Right lobe of liver (tissue), 4 donors: ENCODE measurements at regions not wholly inside any gene's neighbourhood (a gene's known extent, or its start where the extent isn't known, plus 50 kb on each side); places are given as distances from the start of the nearest gene placed in this dataset.

Experiments
- POLR2A ChIP-seq: fragments of 450-650 bp; IDR thresholded peaks from one replicate; pipeline ENCODE4 v1.6.1; 2017; ENCODE audit warnings: antibody characterized with exemption, mild to moderate bottlenecking
- TF ChIP-seq, protein P1 (sequence below), 4 donors: fragments of 200-600 bp in 3 of 4; fragments of 450-650 bp in 1 of 4; IDR thresholded peaks; one replicate each; pipeline versions ENCODE4 v1.5.1 to v1.8.0; 2016 to 2022; ENCODE audit warnings: antibody characterized with exemption in 4 of 4, mild to moderate bottlenecking in 2 of 4
- donor health status: DM: no; HTN: no; CAD: no.
- donor health status: DM: no; HTN: no; CAD: no.
- donor health status: DM: no; HTN: yes; CAD: no.

DNA sequence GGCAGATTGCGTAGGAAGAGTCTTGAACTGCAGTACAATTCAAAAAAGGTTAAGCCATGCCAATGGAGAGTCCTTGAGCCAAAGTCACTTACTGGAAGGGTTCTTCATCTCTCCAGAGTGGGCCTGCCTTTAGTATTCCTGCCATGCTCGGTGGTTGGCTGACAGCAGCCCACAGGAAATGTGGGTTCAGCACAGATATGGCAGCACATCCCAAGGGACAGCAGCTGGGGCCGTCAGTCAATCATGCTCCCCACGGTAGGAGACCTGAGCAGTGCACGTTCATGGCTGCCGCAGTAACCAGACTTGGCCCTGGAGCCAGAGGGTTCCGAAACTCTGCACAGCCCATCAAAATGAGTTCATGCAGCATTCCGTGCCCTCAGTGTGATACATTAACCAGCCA is 63.6 kb upstream of the SIRPA start:
- TF ChIP-seq, protein P1, sequence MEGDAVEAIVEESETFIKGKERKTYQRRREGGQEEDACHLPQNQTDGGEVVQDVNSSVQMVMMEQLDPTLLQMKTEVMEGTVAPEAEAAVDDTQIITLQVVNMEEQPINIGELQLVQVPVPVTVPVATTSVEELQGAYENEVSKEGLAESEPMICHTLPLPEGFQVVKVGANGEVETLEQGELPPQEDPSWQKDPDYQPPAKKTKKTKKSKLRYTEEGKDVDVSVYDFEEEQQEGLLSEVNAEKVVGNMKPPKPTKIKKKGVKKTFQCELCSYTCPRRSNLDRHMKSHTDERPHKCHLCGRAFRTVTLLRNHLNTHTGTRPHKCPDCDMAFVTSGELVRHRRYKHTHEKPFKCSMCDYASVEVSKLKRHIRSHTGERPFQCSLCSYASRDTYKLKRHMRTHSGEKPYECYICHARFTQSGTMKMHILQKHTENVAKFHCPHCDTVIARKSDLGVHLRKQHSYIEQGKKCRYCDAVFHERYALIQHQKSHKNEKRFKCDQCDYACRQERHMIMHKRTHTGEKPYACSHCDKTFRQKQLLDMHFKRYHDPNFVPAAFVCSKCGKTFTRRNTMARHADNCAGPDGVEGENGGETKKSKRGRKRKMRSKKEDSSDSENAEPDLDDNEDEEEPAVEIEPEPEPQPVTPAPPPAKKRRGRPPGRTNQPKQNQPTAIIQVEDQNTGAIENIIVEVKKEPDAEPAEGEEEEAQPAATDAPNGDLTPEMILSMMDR (IDR thresholded peaks at IDR 0.05): no peak
- no peak for TF ChIP-seq POLR2A
